Cortex of kidney (tissue), 1 donor: ENCODE measurements at regions not wholly inside any gene's neighbourhood (a gene's known extent, or its start where the extent isn't known, plus 50 kb on each side); places are given as distances from the start of the nearest gene placed in this dataset.
"Not testable (repeated sequence)": the region's sequence is repeated elsewhere in the genome, so short reads cannot be mapped to it uniquely, and the experiment has no call there.

Experiments
- DNase-seq: peaks from one replicate; lab custom pipeline; 2025; lab: John Stamatoyannopoulos, UW

DNA sequence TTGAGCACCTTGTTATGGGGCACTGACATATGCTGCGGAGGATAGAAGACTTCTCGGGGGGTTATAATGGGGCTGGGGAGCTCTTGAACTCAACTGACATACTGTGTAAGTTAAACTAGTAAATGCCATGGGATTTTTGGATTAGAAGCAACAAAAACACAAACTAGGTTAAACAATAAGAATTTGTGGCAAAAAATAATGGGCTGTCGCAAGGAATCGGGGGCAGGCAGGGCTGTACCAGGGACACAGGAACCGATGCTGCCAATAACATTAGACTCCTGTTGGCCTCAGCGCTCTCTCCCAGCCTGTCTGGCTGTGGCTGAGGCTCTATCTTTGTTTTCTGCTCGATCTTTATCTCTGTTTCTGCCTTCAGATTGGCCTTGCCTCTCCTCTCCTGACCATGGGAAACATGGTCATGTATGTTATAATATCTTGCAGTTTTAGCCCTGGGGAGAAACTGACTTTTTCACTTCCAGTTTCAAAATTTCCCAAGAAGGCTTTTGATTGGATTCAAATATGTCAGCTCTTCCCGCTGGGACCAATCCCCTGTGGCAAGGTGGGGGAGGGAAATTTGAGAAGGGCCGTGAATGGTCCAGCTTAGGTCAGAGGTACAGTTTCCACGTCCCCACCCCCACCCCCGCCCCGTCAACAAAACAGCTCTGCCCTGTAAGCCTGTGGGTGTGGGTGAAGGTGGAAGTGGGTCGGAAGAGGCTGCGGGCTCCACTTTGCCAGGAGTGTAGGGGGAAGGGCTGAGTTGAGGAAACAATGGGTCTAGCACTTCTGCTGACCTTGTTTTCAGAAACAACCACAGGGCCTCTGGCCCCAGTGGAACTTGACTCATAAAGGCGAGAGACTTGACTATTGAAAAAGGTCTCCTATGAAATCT is 161.1 kb upstream of the TBL1XR1 start:
- DNase-seq = no peak

DNA sequence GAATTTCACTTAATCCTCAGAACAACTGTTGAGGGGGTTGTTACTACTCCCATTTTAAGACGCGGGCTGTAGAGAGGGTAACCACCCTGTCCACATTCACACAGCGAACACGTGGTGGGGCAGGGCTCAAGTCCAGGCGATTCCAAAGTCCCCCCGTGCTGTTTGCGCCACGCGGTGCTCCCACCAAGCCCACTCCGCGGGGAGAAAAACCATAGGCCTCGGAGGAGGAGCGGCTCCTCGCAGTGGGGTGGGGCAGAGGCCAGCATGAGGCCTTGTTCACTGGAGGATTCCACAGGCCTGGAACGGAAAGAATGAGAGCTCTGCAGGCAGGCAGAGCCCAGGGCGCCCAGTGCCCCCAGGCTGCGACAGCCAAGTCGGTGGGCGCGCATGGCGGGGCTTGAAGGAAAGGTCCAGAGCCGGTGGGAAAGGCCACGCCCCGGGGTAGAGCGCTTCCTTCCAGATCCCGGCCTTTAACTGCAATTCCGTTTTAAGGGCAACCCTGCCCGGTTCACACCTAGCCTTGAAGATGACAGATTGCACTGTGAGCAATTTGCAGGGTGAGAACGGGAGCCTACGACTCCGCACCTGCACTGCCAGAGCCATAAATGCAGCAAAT is 161.8 kb upstream of the TBL1XR1 start:
- no peak for DNase-seq

DNA sequence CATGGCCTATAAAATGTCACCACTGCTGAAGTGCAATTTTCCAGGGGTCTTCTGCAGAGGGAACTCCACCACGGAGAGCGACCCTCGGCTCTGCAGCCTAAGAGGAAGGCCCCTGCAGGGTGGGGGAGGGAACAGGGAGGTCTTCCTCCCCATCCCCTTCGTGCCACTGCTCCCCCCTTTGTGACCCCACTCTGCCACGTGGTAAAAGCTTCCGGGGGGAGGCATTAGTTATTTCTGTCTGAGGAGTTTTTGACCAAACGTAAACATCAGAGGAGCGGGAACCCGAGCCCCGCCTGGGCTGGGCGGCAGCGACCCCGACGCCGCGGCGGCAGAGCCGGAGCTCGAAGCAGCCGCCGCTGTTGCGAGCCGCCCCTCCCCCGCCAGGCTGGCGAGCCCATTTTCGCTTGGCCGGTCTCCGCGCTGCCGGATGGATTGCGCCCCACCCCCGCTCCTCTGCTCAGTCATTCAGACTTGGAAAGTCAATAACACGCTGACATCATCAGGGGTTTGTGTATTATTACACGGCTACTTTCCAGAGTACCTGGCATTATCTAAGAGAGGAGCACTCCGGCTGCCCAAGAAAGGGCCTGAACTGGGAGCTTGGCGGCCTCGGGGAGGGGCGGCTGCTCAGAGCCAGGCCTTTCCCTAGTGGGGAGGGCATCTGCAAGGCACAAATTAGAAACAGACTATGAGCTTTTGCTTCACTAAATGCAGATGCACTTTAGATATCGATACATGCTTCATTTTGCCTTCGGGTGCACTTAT is 162.5 kb upstream of the TBL1XR1 start:
- DNase-seq = peak; percentile 42

DNA sequence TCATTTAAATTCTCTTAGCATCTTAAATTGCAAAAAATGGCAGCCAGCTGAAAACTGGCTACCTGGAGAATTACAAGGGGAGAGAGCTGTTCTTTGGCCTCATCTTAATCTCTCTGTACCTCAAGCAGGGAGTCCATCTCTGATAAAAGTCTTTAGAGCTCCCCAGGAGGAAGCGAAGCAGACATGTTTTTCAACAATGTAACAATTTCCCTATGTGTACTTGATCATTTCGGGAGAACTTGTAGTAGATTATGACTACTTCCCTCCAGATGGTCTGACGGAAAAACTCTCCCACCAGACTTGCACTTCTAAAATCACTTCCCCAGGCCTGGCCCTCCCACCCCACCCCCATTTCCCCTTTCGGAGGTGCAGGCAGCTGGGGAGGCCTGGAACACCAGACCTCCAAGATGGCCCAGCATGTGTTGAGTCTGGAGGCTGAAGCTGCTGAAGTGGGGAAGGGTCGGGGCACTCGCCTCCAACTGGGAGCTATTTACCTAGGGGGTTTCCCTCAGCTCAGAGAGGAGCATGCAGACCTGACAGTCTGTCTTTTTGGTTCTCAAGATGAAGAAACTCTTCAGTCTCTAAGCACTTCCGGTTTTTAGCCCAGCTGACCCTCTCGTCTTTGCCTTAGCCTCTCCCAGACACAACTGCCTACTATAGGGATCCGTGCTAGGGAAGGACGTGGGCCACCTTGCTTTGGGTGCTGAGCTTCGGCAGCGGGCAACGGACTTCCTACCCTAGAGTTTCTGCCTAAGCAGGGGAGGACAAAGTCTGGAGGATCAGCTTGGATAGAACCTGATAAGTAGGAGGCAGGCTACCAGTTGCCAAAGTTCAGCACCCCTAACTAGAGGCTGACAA is 164.0 kb upstream of the TBL1XR1 start:
- DNase-seq = no peak

DNA sequence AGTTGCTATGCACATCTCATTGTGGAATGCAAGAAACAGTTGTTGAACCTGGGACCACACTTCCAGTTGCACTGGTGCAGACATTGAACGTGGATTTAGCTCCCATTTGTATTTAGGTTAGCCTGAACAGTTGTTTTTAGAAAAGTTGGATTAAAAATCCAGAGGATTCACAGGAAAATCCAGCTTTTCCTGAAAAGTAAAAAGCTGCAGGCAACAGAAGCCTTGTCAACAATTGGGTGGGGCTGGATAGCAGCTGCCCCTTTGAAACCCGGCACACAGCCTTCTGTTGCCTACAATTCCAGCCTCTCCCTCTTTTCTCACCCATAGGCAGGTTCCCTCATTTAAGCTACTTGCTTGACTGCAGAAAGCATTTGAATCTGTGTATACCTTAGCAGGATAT is 165.3 kb upstream of the TBL1XR1 start:
- DNase-seq = no peak

DNA sequence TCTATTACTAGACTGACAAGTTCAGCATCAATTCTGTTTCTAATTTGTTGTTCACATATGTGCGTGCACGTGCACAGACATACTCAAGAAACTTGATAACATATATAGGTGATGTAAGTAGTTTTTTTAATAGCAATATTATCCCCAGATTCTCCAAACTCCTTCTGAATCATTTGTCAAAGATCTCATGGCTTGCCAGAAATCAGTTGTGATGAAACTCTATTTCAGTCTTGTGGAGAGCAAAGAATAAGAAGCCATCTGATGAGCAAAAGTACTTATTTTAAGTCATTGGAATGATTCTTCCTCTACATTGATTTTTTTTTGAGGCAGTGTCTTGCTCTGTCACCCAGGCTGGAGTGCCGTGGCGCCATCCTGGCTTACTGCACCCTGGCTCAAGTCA is 167.0 kb upstream of the TBL1XR1 start:
- DNase-seq = no peak

DNA sequence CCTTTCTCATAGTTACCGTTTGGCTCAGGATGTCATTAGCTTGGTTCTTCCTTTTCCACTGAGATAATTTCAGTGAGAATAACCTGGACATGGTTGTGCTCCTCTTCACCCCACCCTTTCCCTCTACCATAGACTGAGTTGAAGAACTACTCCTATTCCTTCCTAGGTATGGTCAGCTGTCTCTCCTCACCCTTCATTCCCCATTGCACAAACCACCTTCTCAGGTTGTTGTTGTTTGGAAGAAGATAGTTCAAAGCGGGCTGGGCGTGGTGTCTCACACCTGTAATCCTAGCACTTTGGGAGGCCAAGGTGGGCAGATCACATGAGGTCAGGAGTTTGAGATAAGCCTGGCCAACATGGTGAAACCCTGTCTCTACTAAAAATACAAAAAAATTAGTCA is 168.0 kb upstream of the TBL1XR1 start:
- not testable (repeated sequence) for DNase-seq

DNA sequence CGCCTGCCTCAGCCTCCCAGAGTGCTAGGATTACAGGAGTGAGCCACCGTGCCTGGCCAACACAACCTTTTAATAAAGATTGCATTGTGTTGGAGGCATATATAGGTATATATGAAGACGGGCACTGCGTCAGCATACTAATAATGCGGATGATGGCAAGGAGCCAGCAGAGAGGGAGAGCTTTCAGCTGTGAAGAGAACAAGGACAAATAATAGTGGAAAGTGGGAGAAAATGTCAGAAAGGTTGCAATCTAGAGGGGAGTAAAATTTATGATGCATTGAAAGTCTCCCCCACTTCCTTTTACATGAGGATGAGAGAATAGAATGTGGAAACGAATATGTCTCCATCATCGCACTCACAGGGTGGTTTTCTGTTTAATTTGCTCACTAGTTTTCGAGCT is 170.5 kb upstream of the TBL1XR1 start:
- DNase-seq = no peak

DNA sequence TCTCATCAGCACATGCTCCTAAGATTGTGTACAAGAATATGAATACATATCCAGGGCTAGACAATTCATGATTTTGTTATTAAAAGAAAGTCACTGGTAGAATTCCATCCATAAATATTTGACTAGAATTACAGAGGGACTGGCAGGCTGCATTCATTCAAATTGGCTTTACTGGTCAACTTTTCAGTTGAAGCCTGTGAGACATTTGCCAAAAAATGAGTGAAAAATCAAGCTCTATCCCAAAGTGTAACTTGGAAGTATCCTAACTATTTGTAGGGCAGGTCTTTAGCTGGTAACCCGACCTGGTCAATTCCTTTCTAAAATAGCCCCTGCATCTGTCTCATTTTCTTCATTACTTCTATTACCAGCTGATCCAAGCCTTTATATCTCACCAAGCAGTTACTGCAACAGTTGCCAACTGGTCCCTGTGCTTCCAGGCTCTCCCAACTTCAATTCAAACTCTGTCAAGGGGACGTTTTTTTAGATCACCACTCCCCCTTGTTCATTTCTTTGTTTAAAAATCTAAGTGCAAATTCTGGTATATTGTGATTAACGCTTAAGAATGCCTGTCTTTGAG is 173.1 kb upstream of the TBL1XR1 start:
- no peak for DNase-seq

DNA sequence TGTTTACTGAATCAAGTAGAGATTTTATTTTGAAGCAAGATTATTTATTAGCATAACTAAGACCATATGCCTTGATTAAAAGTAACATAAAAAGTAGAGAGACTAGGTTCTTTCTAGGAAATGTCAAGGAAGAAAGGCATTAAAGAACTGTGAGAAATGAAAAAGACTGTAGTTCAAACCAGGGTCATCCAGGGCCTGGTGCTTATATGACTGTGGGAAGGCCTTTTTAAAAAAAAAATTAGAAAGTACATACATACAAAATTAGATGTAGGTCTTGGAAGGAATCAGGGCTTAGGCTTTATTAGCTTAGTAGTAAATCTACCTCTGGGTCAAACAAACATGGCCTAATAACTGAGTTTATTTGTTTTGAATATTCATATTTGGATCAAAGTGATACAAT is 173.9 kb upstream of the TBL1XR1 start:
- DNase-seq = no peak

DNA sequence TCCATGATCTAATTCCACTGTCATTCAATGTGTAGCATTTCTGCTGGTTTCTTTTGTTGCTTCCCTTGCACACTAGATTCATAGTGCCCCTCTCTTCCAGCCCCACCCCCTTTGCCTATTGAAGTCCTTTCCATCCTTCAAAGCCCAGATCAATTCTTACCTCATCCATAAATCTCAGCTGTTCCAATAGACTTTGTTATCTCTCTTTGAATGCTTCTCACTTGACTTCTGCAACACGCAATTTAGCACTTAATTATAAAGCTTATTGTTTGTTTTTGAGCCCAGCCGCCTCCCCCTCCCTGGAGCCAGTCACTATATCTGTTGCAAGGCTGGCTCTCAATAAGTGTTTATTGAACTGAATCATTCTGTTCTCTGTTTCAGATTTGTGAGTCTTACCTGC is 174.6 kb upstream of the TBL1XR1 start:
- DNase-seq = no peak

DNA sequence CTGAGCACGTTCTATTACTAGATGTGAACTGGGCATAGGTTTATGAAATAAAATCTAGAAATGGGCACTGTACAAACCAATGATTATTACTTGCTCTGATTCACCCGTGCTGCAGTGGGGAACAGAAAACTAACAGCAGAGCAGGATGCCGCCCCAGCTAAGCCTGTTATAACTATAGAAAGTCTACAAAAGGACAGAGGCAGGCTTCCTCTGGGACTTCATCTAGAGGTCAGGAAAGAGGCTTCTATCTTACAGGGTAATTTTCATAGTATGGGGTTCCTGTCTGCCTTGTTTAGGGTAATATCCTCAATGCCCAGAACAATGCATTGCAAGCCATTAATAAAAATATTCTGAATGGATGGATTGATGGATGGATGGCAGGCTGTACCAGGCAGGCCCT is 177.0 kb upstream of the TBL1XR1 start:
- DNase-seq = no peak

DNA sequence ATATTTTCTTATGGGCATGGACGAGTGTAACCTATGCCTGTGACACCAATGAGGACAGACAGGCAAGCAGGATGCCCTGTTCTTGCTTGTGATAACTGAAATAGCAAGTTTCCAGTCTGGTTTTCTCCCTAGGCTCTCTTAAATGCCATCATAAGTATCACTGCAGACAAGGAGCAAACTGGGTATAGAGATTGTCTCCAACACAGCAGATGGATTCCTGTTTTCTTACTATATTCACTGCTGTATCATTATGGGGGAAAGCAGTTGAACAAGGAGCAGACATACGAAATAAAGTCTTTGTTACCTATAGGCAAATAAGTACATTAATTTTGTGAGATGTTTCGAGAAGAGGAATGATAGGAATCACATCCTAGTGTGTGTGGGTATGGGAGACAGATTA is 178.0 kb upstream of the TBL1XR1 start:
- no peak for DNase-seq

DNA sequence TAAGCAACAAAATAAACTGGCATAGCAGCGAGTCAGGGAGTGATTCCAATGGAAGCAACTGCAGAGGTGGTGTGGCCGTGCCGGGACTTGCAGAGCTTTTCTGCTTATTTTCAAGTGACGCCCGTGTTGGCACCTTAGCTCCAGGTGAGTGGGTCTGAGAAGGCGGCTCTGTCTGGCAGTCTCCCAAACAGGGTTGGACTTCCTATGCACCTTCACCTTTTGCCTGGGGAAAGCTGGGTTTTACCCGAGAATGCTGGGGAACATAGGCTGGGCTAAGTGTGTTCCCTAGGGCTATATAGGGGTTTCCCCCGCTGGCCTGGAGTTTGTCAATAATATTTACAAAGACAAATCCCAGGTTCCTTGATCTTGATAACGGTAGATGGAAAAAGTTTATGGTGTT is 179.9 kb upstream of the TBL1XR1 start:
- DNase-seq = no peak

DNA sequence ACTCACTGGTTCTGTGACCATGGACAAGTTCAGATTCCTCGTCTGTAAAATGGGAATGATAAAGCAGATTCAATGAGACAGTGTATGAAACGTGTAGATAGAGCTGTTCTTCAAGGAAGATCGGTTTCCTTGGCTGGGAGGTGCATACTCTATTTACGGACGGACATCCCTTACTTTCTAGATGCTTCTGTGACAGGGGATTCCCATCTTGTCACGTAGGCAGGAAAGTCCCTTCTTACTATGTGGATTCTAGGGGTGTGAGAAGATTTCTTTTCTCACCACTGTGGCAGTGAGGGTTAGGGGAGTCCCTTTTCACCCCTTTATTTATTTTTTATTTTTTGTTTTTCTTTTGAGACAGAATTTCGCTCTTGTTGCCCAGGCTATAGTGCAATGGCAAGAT is 180.9 kb upstream of the TBL1XR1 start:
- no peak for DNase-seq

DNA sequence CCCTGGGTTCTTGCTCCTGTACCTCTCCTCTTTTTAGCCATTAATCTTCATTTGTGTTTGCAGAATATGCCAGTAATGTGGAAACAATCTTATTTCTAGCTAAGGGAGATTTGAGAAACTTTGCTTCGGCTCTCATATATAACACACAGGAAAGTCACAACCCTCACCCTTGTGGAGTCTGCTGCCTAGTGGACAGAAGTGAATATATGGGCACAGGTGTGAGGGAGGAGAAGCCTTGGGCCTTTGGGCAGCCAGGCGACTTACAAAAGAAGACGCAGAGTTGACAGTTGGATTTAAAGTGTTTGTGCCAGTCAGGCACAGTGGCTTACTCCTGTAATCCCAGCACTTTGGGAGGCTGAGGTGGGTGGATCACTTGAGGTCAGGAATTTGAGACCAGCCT is 181.8 kb upstream of the TBL1XR1 start:
- DNase-seq = no peak

DNA sequence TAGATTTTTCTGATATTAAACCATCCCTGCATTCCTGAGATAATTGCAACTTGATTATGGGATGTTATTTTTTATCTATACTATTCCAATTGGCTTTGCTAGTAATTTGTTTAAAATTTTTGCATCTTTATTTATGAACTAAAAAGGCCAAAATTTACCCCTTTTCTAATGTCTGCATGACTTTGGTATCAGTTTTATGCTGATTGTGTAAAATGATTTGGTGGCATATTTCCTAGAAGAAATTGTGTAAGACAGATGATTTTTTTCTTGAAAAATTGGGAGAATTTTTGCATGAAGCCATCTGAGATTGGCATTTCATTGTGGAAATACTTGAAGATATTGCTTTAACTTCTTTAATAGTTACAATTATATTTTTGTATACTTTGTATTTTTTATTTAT is 183.8 kb upstream of the TBL1XR1 start:
- DNase-seq = no peak

DNA sequence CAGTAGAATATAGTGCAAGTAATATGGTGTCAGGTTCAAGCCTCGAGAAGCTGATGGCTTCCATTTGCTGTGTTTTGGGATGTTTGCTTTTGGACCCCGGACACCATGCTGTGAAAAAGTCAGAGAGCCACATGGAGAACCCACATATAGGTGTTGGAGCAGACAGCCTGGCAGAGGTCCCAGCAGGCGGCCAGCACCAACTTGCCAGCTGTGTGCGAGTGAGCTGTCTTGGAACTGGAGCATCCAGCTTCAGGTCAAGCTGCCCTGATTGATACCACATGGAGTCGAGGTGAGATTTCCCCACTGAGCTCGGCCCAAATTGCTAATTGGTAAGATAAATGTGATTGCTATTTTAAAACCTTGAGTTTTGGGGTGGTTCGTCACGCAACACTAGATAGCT is 185.7 kb upstream of the TBL1XR1 start:
- DNase-seq = no peak

DNA sequence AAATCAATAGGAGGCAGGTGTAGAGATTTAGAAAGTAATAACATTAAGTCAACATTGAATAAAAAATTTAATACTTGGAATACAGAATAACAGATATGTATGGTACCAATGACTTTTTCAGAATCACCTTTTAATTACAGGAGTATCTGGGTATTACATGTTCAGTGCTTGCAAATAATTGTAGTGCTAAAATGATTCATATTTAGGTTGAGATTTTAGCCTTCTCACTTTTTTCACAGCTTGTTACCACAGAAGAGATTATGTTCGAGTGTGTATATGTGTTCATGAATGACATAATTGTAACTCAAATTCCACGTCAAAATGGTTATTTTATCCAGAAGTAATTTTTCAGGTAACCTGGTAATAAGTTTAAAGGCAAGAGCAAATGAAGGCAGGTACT is 187.9 kb upstream of the TBL1XR1 start:
- DNase-seq = no peak

DNA sequence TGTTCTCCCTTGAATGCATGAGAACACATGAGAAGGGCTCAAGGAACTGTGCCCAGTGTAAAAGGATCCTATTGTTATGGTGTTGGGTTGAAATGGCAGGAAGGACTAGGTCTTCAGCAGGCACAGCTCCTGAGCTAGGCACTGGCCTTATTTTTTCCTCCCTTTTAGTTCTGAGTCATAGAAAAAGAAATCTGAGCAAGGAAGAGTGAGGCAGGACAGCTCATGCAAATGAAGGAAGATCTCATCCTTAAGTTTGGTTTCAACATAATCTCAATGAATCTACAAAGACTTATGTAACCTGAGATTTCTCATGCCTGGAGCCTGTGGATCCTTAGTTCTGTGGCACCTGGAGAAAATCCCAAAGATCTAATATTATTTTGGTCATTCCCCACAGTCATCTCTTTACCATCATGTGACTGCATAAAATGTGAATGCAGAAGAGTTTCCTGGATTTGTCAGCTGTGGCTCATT is 188.6 kb upstream of the TBL1XR1 start:
- DNase-seq = no peak

DNA sequence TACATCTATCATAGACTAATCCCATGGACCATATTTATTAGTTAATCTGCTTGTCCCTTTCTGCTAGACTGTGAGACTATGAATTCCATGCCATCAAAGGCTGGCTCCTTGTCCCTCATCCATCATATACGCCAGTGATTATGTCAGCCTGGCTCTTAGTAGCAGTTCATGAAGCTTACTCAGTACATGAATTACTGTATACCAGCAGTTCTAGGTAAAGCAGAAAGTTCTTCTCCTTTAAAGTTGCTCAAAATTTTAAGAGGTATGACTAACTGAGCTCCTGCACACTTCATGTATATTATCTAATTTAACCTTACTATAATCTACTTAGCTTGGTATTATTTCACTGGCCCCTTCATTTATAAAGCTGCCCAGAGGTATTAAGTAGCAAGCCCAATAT is 190.9 kb upstream of the TBL1XR1 start:
- DNase-seq = no peak
